ENCODE measurements at regions not wholly inside any gene's neighbourhood (a gene's known extent, or its start where the extent isn't known, plus 50 kb on each side); places are given as distances from the start of the nearest gene placed in this dataset.

DNA sequence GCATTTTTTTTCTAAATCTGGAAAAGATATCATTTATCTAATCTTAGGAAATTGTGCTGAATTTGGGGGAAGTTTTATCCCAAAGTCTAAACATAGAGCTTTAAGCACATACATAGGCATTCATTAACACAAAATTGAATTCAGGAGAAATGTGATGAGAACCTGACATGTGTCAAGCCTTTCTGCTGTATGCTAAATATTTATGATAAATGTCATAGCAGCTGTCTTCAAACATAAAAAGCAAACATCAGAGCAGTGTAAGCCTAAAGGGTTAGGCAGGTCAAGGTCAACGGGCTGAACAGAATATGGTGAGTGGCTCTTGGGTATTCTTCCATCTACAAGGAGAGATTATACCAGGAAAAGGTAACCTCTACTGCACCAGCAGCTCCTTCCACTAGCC is 737.2 kb upstream of the ZNF608 start:
- TF ChIP-seq, protein P1, sequence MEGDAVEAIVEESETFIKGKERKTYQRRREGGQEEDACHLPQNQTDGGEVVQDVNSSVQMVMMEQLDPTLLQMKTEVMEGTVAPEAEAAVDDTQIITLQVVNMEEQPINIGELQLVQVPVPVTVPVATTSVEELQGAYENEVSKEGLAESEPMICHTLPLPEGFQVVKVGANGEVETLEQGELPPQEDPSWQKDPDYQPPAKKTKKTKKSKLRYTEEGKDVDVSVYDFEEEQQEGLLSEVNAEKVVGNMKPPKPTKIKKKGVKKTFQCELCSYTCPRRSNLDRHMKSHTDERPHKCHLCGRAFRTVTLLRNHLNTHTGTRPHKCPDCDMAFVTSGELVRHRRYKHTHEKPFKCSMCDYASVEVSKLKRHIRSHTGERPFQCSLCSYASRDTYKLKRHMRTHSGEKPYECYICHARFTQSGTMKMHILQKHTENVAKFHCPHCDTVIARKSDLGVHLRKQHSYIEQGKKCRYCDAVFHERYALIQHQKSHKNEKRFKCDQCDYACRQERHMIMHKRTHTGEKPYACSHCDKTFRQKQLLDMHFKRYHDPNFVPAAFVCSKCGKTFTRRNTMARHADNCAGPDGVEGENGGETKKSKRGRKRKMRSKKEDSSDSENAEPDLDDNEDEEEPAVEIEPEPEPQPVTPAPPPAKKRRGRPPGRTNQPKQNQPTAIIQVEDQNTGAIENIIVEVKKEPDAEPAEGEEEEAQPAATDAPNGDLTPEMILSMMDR (IDR thresholded peaks at IDR 0.05): no peak
- TF ChIP-seq POLR2A (IDR thresholded peaks at IDR 0.05): no peak
